H9 (cell line): ENCODE measurements at regions not wholly inside any gene's neighbourhood (a gene's known extent, or its start where the extent isn't known, plus 50 kb on each side); places are given as distances from the start of the nearest gene placed in this dataset.

Experiments
- DNase-seq: peaks from one replicate; pipeline ENCODE4 v3.0.0-alpha.2; 2017
- H2AFZ ChIP-seq: one replicate; pipeline ENCODE4 v1.6.1; 2013; ENCODE audit warnings: mild to moderate bottlenecking, low read length, control low read depth, moderate library complexity
- H2AK5ac ChIP-seq: 2 replicates; pipeline ENCODE4 v1.6.1; 2013; ENCODE audit warnings: low read length, control low read depth, mixed read lengths; ENCODE audit not compliant: insufficient read length
- H2BK120ac ChIP-seq: one replicate; pipeline ENCODE4 v1.6.1; 2013; ENCODE audit warnings: low read depth, mild to moderate bottlenecking, low read length, control low read depth, inconsistent platforms; ENCODE audit not compliant: poor library complexity, severe bottlenecking
- H2BK12ac ChIP-seq: 2 replicates; pipeline ENCODE4 v1.6.1; 2013; ENCODE audit warnings: low read length, control low read depth, mixed read lengths, low read depth; ENCODE audit not compliant: insufficient read length
- H2BK15ac ChIP-seq: 2 replicates; pipeline ENCODE4 v1.6.1; 2013; ENCODE audit warnings: low read depth, low read length, control low read depth
- H2BK20ac ChIP-seq: one replicate; pipeline ENCODE4 v1.6.1; 2013; ENCODE audit warnings: low read depth, mild to moderate bottlenecking, low read length, control low read depth, inconsistent platforms; ENCODE audit not compliant: poor library complexity, severe bottlenecking
- H2BK5ac ChIP-seq: 2 replicates; pipeline ENCODE4 v1.6.1; 2013; ENCODE audit warnings: low read length, control low read depth, mixed read lengths; ENCODE audit not compliant: insufficient read length
- H3K14ac ChIP-seq: 2 replicates; pipeline ENCODE4 v1.6.1; 2013; ENCODE audit warnings: low read length, control low read depth; ENCODE audit not compliant: insufficient read depth
- H3K18ac ChIP-seq: 2 replicates; pipeline ENCODE4 v1.6.1; 2013; ENCODE audit warnings: low read depth, mild to moderate bottlenecking, mixed read lengths, low read length, control low read depth; ENCODE audit not compliant: insufficient read length
- H3K23ac ChIP-seq: 2 replicates; pipeline ENCODE4 v1.6.1; 2013; ENCODE audit warnings: low read length, control low read depth, mixed read lengths, low read depth; ENCODE audit not compliant: insufficient read length
- H3K23me2 ChIP-seq: 2 replicates; pipeline ENCODE4 v1.6.1; 2013; ENCODE audit warnings: low read depth, mild to moderate bottlenecking, mixed read lengths, low read length, control low read depth; ENCODE audit not compliant: insufficient read length, poor library complexity, severe bottlenecking
- H3K27ac ChIP-seq: 2 replicates; pipeline ENCODE4 v1.5.1; 2013; ENCODE audit warnings: low read length, control low read depth, mixed read lengths, low read depth; ENCODE audit not compliant: insufficient read length
- H3K27me3 ChIP-seq: 2 replicates; pipeline ENCODE4 v1.6.1; 2013; ENCODE audit warnings: low read length, control low read depth, inconsistent platforms; ENCODE audit not compliant: insufficient read depth
- H3K4ac ChIP-seq: 2 replicates; pipeline ENCODE4 v1.6.1; 2013; ENCODE audit warnings: low read depth, mild to moderate bottlenecking, control low read depth, inconsistent platforms, low read length, moderate library complexity
- H3K4me1 ChIP-seq: 2 replicates; pipeline ENCODE4 v1.6.1; 2013; ENCODE audit warnings: low read length, control low read depth, inconsistent platforms; ENCODE audit not compliant: insufficient read depth
- H3K4me2 ChIP-seq: 2 replicates; pipeline ENCODE4 v1.6.1; 2013; ENCODE audit warnings: low read length, control low read depth, mixed read lengths; ENCODE audit not compliant: insufficient read length, insufficient read depth
- H3K56ac ChIP-seq: 2 replicates; pipeline ENCODE4 v1.6.1; 2013; ENCODE audit warnings: low read depth, mild to moderate bottlenecking, mixed read lengths, low read length, control low read depth; ENCODE audit not compliant: insufficient read length
- H3K79me1 ChIP-seq: 2 replicates; pipeline ENCODE4 v1.6.1; 2013; ENCODE audit warnings: low read depth, mild to moderate bottlenecking, moderate library complexity, low read length, control low read depth, inconsistent platforms; ENCODE audit not compliant: insufficient read depth, poor library complexity, severe bottlenecking
- H3K79me2 ChIP-seq: 2 replicates; pipeline ENCODE4 v1.6.1; 2013; ENCODE audit warnings: low read length, control low read depth, inconsistent platforms; ENCODE audit not compliant: insufficient read depth
- H3K9ac ChIP-seq: 2 replicates; pipeline ENCODE4 v1.6.1; 2013; ENCODE audit warnings: low read length, control low read depth, mixed read lengths; ENCODE audit not compliant: insufficient read length; ENCODE audit errors: extremely low read depth
- H3K9me3 ChIP-seq: one replicate; pipeline ENCODE4 v1.6.1; 2013; ENCODE audit warnings: low read depth, low read length, inconsistent platforms; ENCODE audit not compliant: control insufficient read depth
- H3T11ph ChIP-seq: one replicate; pipeline ENCODE4 v1.6.1; 2013; ENCODE audit warnings: mild to moderate bottlenecking, low read length, control low read depth, inconsistent platforms
- H4K20me1 ChIP-seq: one replicate; pipeline ENCODE4 v1.6.1; 2013; ENCODE audit not compliant: control insufficient read depth, insufficient read length, insufficient read depth
- H4K5ac ChIP-seq: 2 replicates; pipeline ENCODE4 v1.6.1; 2013; ENCODE audit warnings: low read depth, mild to moderate bottlenecking, mixed read lengths, low read length, control low read depth; ENCODE audit not compliant: insufficient read length
- H4K8ac ChIP-seq: replicated peaks from 2 replicates; pipeline ENCODE4 v1.6.1; 2013; ENCODE audit warnings: low read length, control low read depth, mixed read lengths, low read depth; ENCODE audit not compliant: insufficient read length
- H4K91ac ChIP-seq: 2 replicates; pipeline ENCODE4 v1.6.1; 2013; ENCODE audit warnings: low read depth, mild to moderate bottlenecking, moderate library complexity, mixed read lengths, low read length, control low read depth; ENCODE audit not compliant: insufficient read length
- H3K27ac Mint-ChIP-seq, 3 experiments: 2 replicates in 2 of 3; 3 replicates in 1 of 3; pipeline ENCODE4 v1.8.0; 2020 to 2021; ENCODE audit warnings: mixed read lengths in 3 of 3, mild to moderate bottlenecking in 1 of 3, moderate library complexity in 1 of 3
- H3K27me3 Mint-ChIP-seq: 2 replicates; pipeline ENCODE4 v1.8.0; 2021; ENCODE audit warnings: low read depth, mild to moderate bottlenecking, moderate library complexity, mixed read lengths
- H3K36me3 Mint-ChIP-seq, 3 experiments: 2 replicates in 2 of 3; 3 replicates in 1 of 3; pipeline ENCODE4 v1.8.0; 2020 to 2021; ENCODE audit warnings: low read depth in 3 of 3, mixed read lengths in 3 of 3; ENCODE audit not compliant: insufficient read depth in 1 of 3
- H3K4me1 Mint-ChIP-seq, 2 experiments: 2 replicates each; pipeline ENCODE4 v1.8.0; 2020; ENCODE audit warnings: mixed read lengths in 2 of 2
- H3K4me3 Mint-ChIP-seq, 2 experiments: 2 replicates in 1 of 2; 3 replicates in 1 of 2; pipeline ENCODE4 v1.8.0; 2020 to 2021; ENCODE audit warnings: mild to moderate bottlenecking in 2 of 2, mixed read lengths in 2 of 2, moderate library complexity in 1 of 2
- H3K9me3 Mint-ChIP-seq, 2 experiments: 2 replicates in 1 of 2; 3 replicates in 1 of 2; pipeline ENCODE4 v1.8.0; 2020; ENCODE audit warnings: mild to moderate bottlenecking in 2 of 2, mixed read lengths in 2 of 2, moderate library complexity in 1 of 2
- CTCF ChIP-seq: fragments of 200-600 bp; sonication (generic); conservative IDR thresholded peaks from 3 replicates; pipeline ENCODE4 v1.8.0; 2021; ENCODE audit warnings: antibody characterized with exemption, mild to moderate bottlenecking
- WGBS: extraction: QIAGEN DNeasy Blood & Tissue Kit; methylation state at CpG from one replicate; pipeline ENCODE4 v1.1.7; 2013; ENCODE audit warnings: missing lambda C conversion rate, low lambda C conversion rate, mixed read lengths; ENCODE audit not compliant: insufficient read length; ENCODE audit errors: extremely low coverage; 5-methylcytosine and 5-hydroxymethylcytosine counted together

- H3K4me2 ChIP-seq: no peak overlapping the region
- H2BK15ac ChIP-seq: no peak overlapping the region
- H3T11ph ChIP-seq: no peak overlapping the region
- H3K27me3 Mint-ChIP-seq: no peaks in the 10 kb centered on the region
- no peaks in the 10 kb centered on the region for H3K79me1 ChIP-seq
- H4K5ac ChIP-seq: no peak overlapping the region
- no peak overlapping the region for H4K8ac ChIP-seq
- no peak overlapping the region for H4K91ac ChIP-seq
- no peak overlapping the region for H2AFZ ChIP-seq
- no peaks in the 10 kb centered on the region for H3K27me3 ChIP-seq
- H3K4me1 ChIP-seq: no peaks in the 10 kb centered on the region; the same call in 1 of the 2 replicates
- H2BK20ac ChIP-seq: no peak overlapping the region
- H3K23me2 ChIP-seq: no peaks in the 10 kb centered on the region
- no peak overlapping the region for H3K56ac ChIP-seq
- TF ChIP-seq CTCF: no peak
- no peaks in the 10 kb centered on the region for H3K79me2 ChIP-seq
- no peak for DNase-seq
- H2BK5ac ChIP-seq: no peak overlapping the region
- H3K27ac Mint-ChIP-seq: no peak overlapping the region
- H3K9ac ChIP-seq: no peak overlapping the region
- peaks cover under 1% of the 10 kb centered on the region in 2 experiments for H3K4me1 Mint-ChIP-seq
- H3K4me3 Mint-ChIP-seq: no peak overlapping the region
- H3K18ac ChIP-seq: no peak overlapping the region
- no peak overlapping the region for H3K14ac ChIP-seq
- H3K4ac ChIP-seq: no peak overlapping the region
- H2BK120ac ChIP-seq: no peak overlapping the region
- H3K23ac ChIP-seq: no peak overlapping the region
- no peaks in the 10 kb centered on the region for H3K9me3 Mint-ChIP-seq
- WGBS: no CpG with 5 or more reads among the region's 5 CpGs
- no peaks in the 10 kb centered on the region for H4K20me1 ChIP-seq
- H2AK5ac ChIP-seq: no peak overlapping the region
- H3K36me3 Mint-ChIP-seq: no peaks in the 10 kb centered on the region
- H3K27ac ChIP-seq: no peak overlapping the region
- H2BK12ac ChIP-seq: no peak overlapping the region
- no peaks in the 10 kb centered on the region for H3K9me3 ChIP-seq
Observed at GRCh38 chr13:74768521-74769085, 634.4 kb upstream of the KLF12 start.
